D721Med (cell line): ENCODE measurements at regions not wholly inside any gene's neighbourhood (a gene's known extent, or its start where the extent isn't known, plus 50 kb on each side); places are given as distances from the start of the nearest gene placed in this dataset.

ENCODE experiments used
- DNase-seq: peaks from one replicate; pipeline ENCODE4 v3.0.0; 2011; ENCODE audit warnings: low spot score; ENCODE audit not compliant: insufficient read length
- FAIRE-seq: peaks from 2 replicates; lab custom pipeline; 2011; peaks lifted over from hg19 to GRCh38; lab: Jason Lieb, UNC
- TF ChIP-seq, protein P1 (sequence below): IDR thresholded peaks from 2 replicates; pipeline ENCODE4 v1.5.1; 2012; ENCODE audit warnings: mild to moderate bottlenecking, control low read depth; ENCODE audit not compliant: insufficient read depth; ENCODE audit errors: missing control alignments

DNA sequence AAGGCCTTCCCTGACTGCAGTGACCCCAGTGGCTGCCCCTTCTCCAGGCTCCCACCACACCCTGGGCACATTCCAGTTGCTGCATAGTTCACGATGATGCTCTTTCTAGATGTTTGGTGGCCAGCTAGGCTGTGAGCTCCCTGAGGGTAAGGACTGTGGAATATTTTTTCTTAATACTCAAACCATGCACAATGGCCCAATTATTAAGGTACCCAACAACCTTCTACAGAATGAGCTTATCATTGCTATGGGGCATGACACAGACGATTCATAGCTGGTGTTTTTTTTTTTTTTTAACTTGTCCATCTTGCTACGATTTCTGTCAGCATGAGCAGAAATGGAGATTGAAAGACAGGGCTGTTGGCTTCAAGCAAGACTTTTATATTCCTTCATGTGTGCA, 68.9 kb upstream of the CLDN14 start:
- TF ChIP-seq, protein P1, sequence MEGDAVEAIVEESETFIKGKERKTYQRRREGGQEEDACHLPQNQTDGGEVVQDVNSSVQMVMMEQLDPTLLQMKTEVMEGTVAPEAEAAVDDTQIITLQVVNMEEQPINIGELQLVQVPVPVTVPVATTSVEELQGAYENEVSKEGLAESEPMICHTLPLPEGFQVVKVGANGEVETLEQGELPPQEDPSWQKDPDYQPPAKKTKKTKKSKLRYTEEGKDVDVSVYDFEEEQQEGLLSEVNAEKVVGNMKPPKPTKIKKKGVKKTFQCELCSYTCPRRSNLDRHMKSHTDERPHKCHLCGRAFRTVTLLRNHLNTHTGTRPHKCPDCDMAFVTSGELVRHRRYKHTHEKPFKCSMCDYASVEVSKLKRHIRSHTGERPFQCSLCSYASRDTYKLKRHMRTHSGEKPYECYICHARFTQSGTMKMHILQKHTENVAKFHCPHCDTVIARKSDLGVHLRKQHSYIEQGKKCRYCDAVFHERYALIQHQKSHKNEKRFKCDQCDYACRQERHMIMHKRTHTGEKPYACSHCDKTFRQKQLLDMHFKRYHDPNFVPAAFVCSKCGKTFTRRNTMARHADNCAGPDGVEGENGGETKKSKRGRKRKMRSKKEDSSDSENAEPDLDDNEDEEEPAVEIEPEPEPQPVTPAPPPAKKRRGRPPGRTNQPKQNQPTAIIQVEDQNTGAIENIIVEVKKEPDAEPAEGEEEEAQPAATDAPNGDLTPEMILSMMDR = no peak
- FAIRE-seq (no peak), DNase-seq (no peak)

- TF ChIP-seq, protein P1 = no peak
- FAIRE-seq = no peak
Measured at GRCh38 chr21:36549470-36549869, 69.5 kb upstream of the CLDN14 start.

GRCh38 chr21:36550761-36551160, 70.8 kb upstream of the CLDN14 start:
- FAIRE-seq (no peak), DNase-seq (no peak)
- TF ChIP-seq, protein P1 = no peak

More at GRCh38 chr21:36549470-36549869, 69.5 kb upstream of the CLDN14 start:
- no peak for DNase-seq

DNA sequence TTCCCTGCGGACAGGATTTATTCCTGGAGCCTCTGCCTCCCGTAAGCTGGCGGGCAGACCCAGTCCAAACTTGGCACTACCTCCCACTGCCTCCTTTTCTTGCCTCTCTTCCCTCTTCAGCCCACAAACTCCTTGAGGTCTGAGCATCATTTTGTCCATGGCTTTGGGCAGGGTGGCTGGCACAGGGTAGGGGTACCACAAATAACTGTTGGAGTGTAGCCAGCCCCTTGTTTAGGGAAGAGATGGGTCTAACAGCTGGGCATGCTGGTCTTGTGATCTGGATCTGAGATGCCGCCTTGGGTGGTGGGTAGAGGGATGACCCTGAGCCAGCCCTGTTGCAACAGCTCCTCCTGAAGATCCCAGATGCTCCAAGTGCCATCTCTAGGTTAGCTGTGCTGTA, 71.4 kb upstream of the CLDN14 start:
- TF ChIP-seq, protein P1 = no peak
- FAIRE-seq = no peak
- DNase-seq = no peak

- FAIRE-seq = no peak
- no peak for DNase-seq
- TF ChIP-seq, protein P1 = no peak
Measured at GRCh38 chr21:36551731-36552433, 72.0 kb upstream of the CLDN14 start.

DNA sequence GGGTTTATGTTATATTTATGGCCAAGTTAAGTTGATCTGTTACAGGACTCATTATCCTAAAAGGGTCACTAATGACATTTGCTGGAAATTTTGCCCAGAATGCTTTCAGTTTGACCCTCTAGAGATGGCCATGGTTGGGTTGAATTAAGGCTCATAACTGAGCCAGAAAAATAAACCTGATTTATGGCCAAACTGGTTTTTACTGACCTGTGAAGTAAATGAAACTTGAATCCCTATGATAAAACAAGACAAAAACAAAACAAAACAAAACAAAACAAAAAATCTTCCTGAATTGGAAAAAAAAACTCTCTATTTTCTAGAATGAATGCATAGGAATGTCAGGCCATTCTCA, 72.5 kb upstream of the CLDN14 start:
- no peak for FAIRE-seq
- TF ChIP-seq, protein P1 = no peak

DNA sequence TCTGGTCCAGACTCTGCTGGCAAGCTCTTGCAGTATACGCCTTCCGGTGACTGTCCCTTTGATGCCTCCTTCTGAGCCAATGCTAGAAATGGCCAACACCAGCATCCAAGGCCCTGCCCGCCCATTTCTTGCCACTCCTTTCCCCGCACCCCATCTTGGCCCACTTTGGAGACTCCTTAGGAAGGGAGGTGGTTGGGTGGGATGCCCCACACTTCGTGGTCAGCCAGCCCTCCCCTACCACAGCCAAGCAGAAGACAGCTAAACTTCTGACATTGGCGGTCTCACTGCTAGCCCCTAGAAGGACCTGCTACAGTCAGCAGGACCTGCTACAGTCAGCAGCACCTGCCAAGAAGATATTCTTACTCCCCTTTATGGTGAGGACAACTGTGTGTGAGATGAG, 73.5 kb upstream of the CLDN14 start:
- TF ChIP-seq, protein P1 = no peak
- FAIRE-seq = no peak
- no peak for DNase-seq

More for the DNA sequence above, 72.5 kb upstream of the CLDN14 start:
- DNase-seq = no peak
